HEK293T (cell line): ENCODE measurements at regions not wholly inside any gene's neighbourhood (a gene's known extent, or its start where the extent isn't known, plus 50 kb on each side); places are given as distances from the start of the nearest gene placed in this dataset.

Experiments
- L3MBTL2 ChIP-seq: fragments of 450-650 bp; conservative IDR thresholded peaks from 2 replicates; pipeline ENCODE4 v1.6.1; 2016; ENCODE audit warnings: mild to moderate bottlenecking
- SP1 ChIP-seq: fragments of 450-650 bp; IDR thresholded peaks from 2 replicates; pipeline ENCODE4 v1.6.1; 2017
- TARDBP ChIP-seq: fragments of 450-650 bp; IDR thresholded peaks from 2 replicates; pipeline ENCODE4 v1.6.1; 2016

GRCh38 chr5:27876071-27876470 lies 837.7 kb upstream of the CDH9 start:
- TF ChIP-seq SP1 (no peak), L3MBTL2 (no peak), TARDBP (no peak)
